HEK293T (cell line): ENCODE measurements at regions not wholly inside any gene's neighbourhood (a gene's known extent, or its start where the extent isn't known, plus 50 kb on each side); places are given as distances from the start of the nearest gene placed in this dataset.

Source experiments
- CTCF ChIA-PET: fragments of 350-600 bp; formaldehyde crosslinking; extraction: SDS; loops from one replicate; lab custom pipeline; 2021; ENCODE audit warnings: antibody characterized with exemption, inconsistent platforms; lab: Yijun Ruan, JAX
- POLR2A ChIA-PET: fragments of 350-600 bp; formaldehyde crosslinking; extraction: SDS; loops from one replicate; lab custom pipeline; 2020; ENCODE audit warnings: antibody characterized with exemption, inconsistent platforms; lab: Yijun Ruan, JAX
- DNase-seq: peaks from one replicate; pipeline ENCODE4 v3.0.0; 2012; ENCODE audit warnings: mixed read lengths; ENCODE audit errors: extremely low spot score
- ARNT ChIP-seq: fragments of 450-650 bp; IDR thresholded peaks from 2 replicates; pipeline ENCODE4 v1.6.1; 2017; ENCODE audit warnings: mild to moderate bottlenecking
- BHLHE40 ChIP-seq: fragments of 450-650 bp; IDR thresholded peaks from 2 replicates; pipeline ENCODE4 v1.6.1; 2016; ENCODE audit warnings: mild to moderate bottlenecking, moderate library complexity, borderline replicate concordance
- CTBP1 ChIP-seq: fragments of 450-650 bp; IDR thresholded peaks from 2 replicates; pipeline ENCODE4 v1.6.1; 2016; ENCODE audit warnings: borderline replicate concordance
- ELF4 ChIP-seq: fragments of 450-650 bp; IDR thresholded peaks from 2 replicates; pipeline ENCODE4 v1.6.1; 2017; ENCODE audit warnings: antibody characterized with exemption
- FOXA1 ChIP-seq: fragments of 450-650 bp; IDR thresholded peaks from 2 replicates; pipeline ENCODE4 v1.6.1; 2016; ENCODE audit warnings: mild to moderate bottlenecking
- FOXK2 ChIP-seq: fragments of 450-650 bp; IDR thresholded peaks from 2 replicates; pipeline ENCODE4 v1.6.1; 2016; ENCODE audit warnings: mild to moderate bottlenecking
- FOXM1 ChIP-seq: fragments of 450-650 bp; IDR thresholded peaks from 2 replicates; pipeline ENCODE4 v1.6.1; 2017; ENCODE audit warnings: mild to moderate bottlenecking, borderline replicate concordance
- HDGF ChIP-seq: fragments of 450-650 bp; IDR thresholded peaks from 2 replicates; pipeline ENCODE4 v1.6.1; 2017; ENCODE audit warnings: antibody characterized with exemption, borderline replicate concordance
- L3MBTL2 ChIP-seq: fragments of 450-650 bp; conservative IDR thresholded peaks from 2 replicates; pipeline ENCODE4 v1.6.1; 2016; ENCODE audit warnings: mild to moderate bottlenecking
- LEF1 ChIP-seq: fragments of 450-650 bp; IDR thresholded peaks from 2 replicates; pipeline ENCODE4 v1.6.1; 2017; ENCODE audit warnings: mild to moderate bottlenecking, borderline replicate concordance
- NFRKB ChIP-seq: fragments of 450-650 bp; IDR thresholded peaks from 2 replicates; pipeline ENCODE4 v1.6.1; 2016; ENCODE audit warnings: mild to moderate bottlenecking, moderate library complexity
- PKNOX1 ChIP-seq: fragments of 450-650 bp; IDR thresholded peaks from 2 replicates; pipeline ENCODE4 v1.6.1; 2016
- SP1 ChIP-seq: fragments of 450-650 bp; IDR thresholded peaks from 2 replicates; pipeline ENCODE4 v1.6.1; 2017
- SUZ12 ChIP-seq: fragments of 450-650 bp; IDR thresholded peaks from 2 replicates; pipeline ENCODE4 v1.6.1; 2016; ENCODE audit warnings: mild to moderate bottlenecking
- TARDBP ChIP-seq: fragments of 450-650 bp; IDR thresholded peaks from 2 replicates; pipeline ENCODE4 v1.6.1; 2016
- ZNF384 ChIP-seq: fragments of 450-650 bp; IDR thresholded peaks from 2 replicates; pipeline ENCODE4 v1.6.1; 2016

- no peak for TF ChIP-seq FOXM1
- no peak for TF ChIP-seq CTBP1
- TF ChIP-seq ZNF384, result no peak
- TF ChIP-seq SP1, result no peak
- TF ChIP-seq L3MBTL2, result no peak
- TF ChIP-seq NFRKB, result no peak
- TF ChIP-seq BHLHE40, result no peak
- no peak for TF ChIP-seq HDGF
- CTCF ChIA-PET, result no interaction called here
- no peak for DNase-seq
- POLR2A ChIA-PET, result no interaction called here
Measured at GRCh38 chr10:131571346-131571745, 259.8 kb upstream of the TCERG1L start.

GRCh38 chr10:131571865-131572264, 260.3 kb upstream of the TCERG1L start:
- DNase-seq, result no peak
- TF ChIP-seq TARDBP (no peak), SP1 (no peak), ELF4 (no peak), FOXK2 (no peak), LEF1 (no peak), ARNT (no peak), NFRKB (no peak), SUZ12 (no peak), BHLHE40 (no peak), HDGF (no peak), L3MBTL2 (no peak), PKNOX1 (no peak)
- CTCF ChIA-PET, result interaction anchor here (0.7 kb wide), 1 partner anchor 325 kb away, joined by 3 read pairs; no protein-coding TSS in a partner anchor
- POLR2A ChIA-PET, result no interaction called here

- DNase-seq, result no peak
- POLR2A ChIA-PET, result no interaction called here
- no peak for TF ChIP-seq FOXK2
- no peak for TF ChIP-seq ELF4
- TF ChIP-seq FOXM1, result no peak
- no peak for TF ChIP-seq SP1
- TF ChIP-seq L3MBTL2, result no peak
- TF ChIP-seq NFRKB, result no peak
- TF ChIP-seq FOXA1, result no peak
- TF ChIP-seq ARNT, result no peak
- TF ChIP-seq LEF1, result no peak
- TF ChIP-seq HDGF, result no peak
- TF ChIP-seq SUZ12, result no peak
Measured at GRCh38 chr10:131573256-131573655, 261.7 kb upstream of the TCERG1L start.

GRCh38 chr10:131573707-131574106, 262.2 kb upstream of the TCERG1L start:
- POLR2A ChIA-PET, result no interaction called here
- TF ChIP-seq FOXM1, result no peak
- TF ChIP-seq LEF1, result no peak
- no peak for TF ChIP-seq ELF4
- no peak for TF ChIP-seq FOXK2
- TF ChIP-seq BHLHE40, result no peak
- TF ChIP-seq FOXA1, result no peak
- no peak for TF ChIP-seq HDGF
- TF ChIP-seq SUZ12, result no peak
- no peak for TF ChIP-seq TARDBP
- no peak for TF ChIP-seq CTBP1
- no peak for TF ChIP-seq ARNT
- no peak for TF ChIP-seq PKNOX1
- TF ChIP-seq SP1, result no peak
- no peak for TF ChIP-seq ZNF384
- no peak for TF ChIP-seq NFRKB
- TF ChIP-seq L3MBTL2, result no peak
- DNase-seq, result no peak
- CTCF ChIA-PET, result interaction anchor here (0.6 kb wide), 1 partner anchor 9 kb away, joined by 3 read pairs; no protein-coding TSS in a partner anchor

More at GRCh38 chr10:131573256-131573655, 261.7 kb upstream of the TCERG1L start:
- CTCF ChIA-PET, result no interaction called here

GRCh38 chr10:131574363-131574706, 262.8 kb upstream of the TCERG1L start:
- ChIA-PET CTCF (interaction anchor here (0.6 kb wide), 1 partner anchor 9 kb away, joined by 3 read pairs; no protein-coding TSS in a partner anchor), POLR2A (no interaction called here)
- no peak for TF ChIP-seq ARNT
- TF ChIP-seq ELF4, result no peak
- TF ChIP-seq NFRKB, result no peak
- no peak for TF ChIP-seq L3MBTL2
- TF ChIP-seq FOXA1, result no peak
- no peak for TF ChIP-seq TARDBP
- TF ChIP-seq FOXK2, result no peak
- TF ChIP-seq PKNOX1, result no peak
- TF ChIP-seq SUZ12, result no peak
- TF ChIP-seq ZNF384, result no peak
- TF ChIP-seq HDGF, result no peak
- no peak for TF ChIP-seq FOXM1
- no peak for TF ChIP-seq BHLHE40
- no peak for TF ChIP-seq SP1
- TF ChIP-seq CTBP1, result no peak
- no peak for TF ChIP-seq LEF1
- DNase-seq, result no peak

- ChIA-PET CTCF (no interaction called here), POLR2A (no interaction called here)
- TF ChIP-seq CTBP1, result no peak
- no peak for TF ChIP-seq FOXA1
- no peak for TF ChIP-seq LEF1
- no peak for TF ChIP-seq ZNF384
- TF ChIP-seq FOXK2, result no peak
- no peak for TF ChIP-seq ARNT
- TF ChIP-seq TARDBP, result no peak
- no peak for TF ChIP-seq ELF4
- TF ChIP-seq SUZ12, result no peak
- TF ChIP-seq L3MBTL2, result no peak
- no peak for TF ChIP-seq PKNOX1
- TF ChIP-seq NFRKB, result no peak
- no peak for TF ChIP-seq SP1
- no peak for TF ChIP-seq HDGF
- no peak for TF ChIP-seq FOXM1
- no peak for DNase-seq
Measured at GRCh38 chr10:131574707-131575430, 263.3 kb upstream of the TCERG1L start.
